ENCODE measurements at regions not wholly inside any gene's neighbourhood (a gene's known extent, or its start where the extent isn't known, plus 50 kb on each side); places are given as distances from the start of the nearest gene placed in this dataset.
"Not testable (repeated sequence)": the region's sequence is repeated elsewhere in the genome, so short reads cannot be mapped to it uniquely, and the experiment has no call there.

GRCh38 chr4:52371841-52372240, 287.3 kb downstream of the USP46 start:
- no peaks in the 10 kb centered on the region for H3K36me3 ChIP-seq (ENCODE audit: control insufficient read depth, insufficient read depth, low read length)
- H3K4me1 ChIP-seq (ENCODE audit: control insufficient read depth, insufficient read depth, low read length) = no peaks in the 10 kb centered on the region
- no CpG with 5 or more reads among the region's 5 CpGs for WGBS (ENCODE audit: insufficient coverage, low lambda C conversion rate)
- H3K27ac ChIP-seq (ENCODE audit: low read length) = no peak overlapping the region
- DNase-seq = no peak
- no peak overlapping the region for H3K4me3 ChIP-seq (ENCODE audit: low read length)
- H3K27me3 ChIP-seq (ENCODE audit: control insufficient read depth, insufficient read depth, low read length) = no peaks in the 10 kb centered on the region
- H3K9me3 ChIP-seq (ENCODE audit: control insufficient read depth, low read depth, low read length) = no peaks in the 10 kb centered on the region

- Histone ChIP-seq H3K27me3 (ENCODE audit: control insufficient read depth, insufficient read depth, low read length) (no peaks in the 10 kb centered on the region), H3K4me3 (ENCODE audit: low read length) (no peak overlapping the region), H3K27ac (ENCODE audit: low read length) (no peak overlapping the region), H3K9me3 (ENCODE audit: control insufficient read depth, low read depth, low read length) (no peaks in the 10 kb centered on the region), H3K4me1 (ENCODE audit: control insufficient read depth, insufficient read depth, low read length) (no peaks in the 10 kb centered on the region), H3K36me3 (ENCODE audit: control insufficient read depth, insufficient read depth, low read length) (no peaks in the 10 kb centered on the region)
- peak in 1 of 2 donors; percentile 2 for DNase-seq
Observed at GRCh38 chr4:52372269-52372668, 286.8 kb downstream of the USP46 start.

GRCh38 chr4:52372747-52373146, 286.4 kb downstream of the USP46 start:
- H3K9me3 ChIP-seq (ENCODE audit: control insufficient read depth, low read depth, low read length) = no peaks in the 10 kb centered on the region
- no peak for DNase-seq
- H3K4me3 ChIP-seq (ENCODE audit: low read length) = no peak overlapping the region
- H3K27ac ChIP-seq (ENCODE audit: low read length) = no peak overlapping the region
- no peaks in the 10 kb centered on the region for H3K36me3 ChIP-seq (ENCODE audit: control insufficient read depth, insufficient read depth, low read length)
- H3K27me3 ChIP-seq (ENCODE audit: control insufficient read depth, insufficient read depth, low read length) = no peaks in the 10 kb centered on the region
- no CpG with 5 or more reads among the region's 3 CpGs for WGBS (ENCODE audit: insufficient coverage, low lambda C conversion rate)
- no peaks in the 10 kb centered on the region for H3K4me1 ChIP-seq (ENCODE audit: control insufficient read depth, insufficient read depth, low read length)

GRCh38 chr4:52373650-52374049, 285.5 kb downstream of the USP46 start:
- no peaks in the 10 kb centered on the region for H3K27me3 ChIP-seq (ENCODE audit: control insufficient read depth, insufficient read depth, low read length)
- H3K4me1 ChIP-seq (ENCODE audit: control insufficient read depth, insufficient read depth, low read length) = no peaks in the 10 kb centered on the region
- no CpG with 5 or more reads among the region's 3 CpGs for WGBS (ENCODE audit: insufficient coverage, low lambda C conversion rate)
- DNase-seq = no peak
- H3K4me3 ChIP-seq (ENCODE audit: low read length) = no peak overlapping the region
- H3K9me3 ChIP-seq (ENCODE audit: control insufficient read depth, low read depth, low read length) = no peaks in the 10 kb centered on the region
- H3K36me3 ChIP-seq (ENCODE audit: control insufficient read depth, insufficient read depth, low read length) = no peaks in the 10 kb centered on the region
- H3K27ac ChIP-seq (ENCODE audit: low read length) = no peak overlapping the region

- no peak overlapping the region for H3K27ac ChIP-seq (ENCODE audit: low read length)
- H3K4me3 ChIP-seq (ENCODE audit: low read length) = no peak overlapping the region
- DNase-seq = no peak
- H3K4me1 ChIP-seq (ENCODE audit: control insufficient read depth, insufficient read depth, low read length) = no peaks in the 10 kb centered on the region
- H3K27me3 ChIP-seq (ENCODE audit: control insufficient read depth, insufficient read depth, low read length) = no peaks in the 10 kb centered on the region
- H3K36me3 ChIP-seq (ENCODE audit: control insufficient read depth, insufficient read depth, low read length) = no peaks in the 10 kb centered on the region
- H3K9me3 ChIP-seq (ENCODE audit: control insufficient read depth, low read depth, low read length) = no peaks in the 10 kb centered on the region
- no CpG with 5 or more reads among the region's 4 CpGs for WGBS (ENCODE audit: insufficient coverage, low lambda C conversion rate)
Observed at GRCh38 chr4:52374877-52375276, 284.2 kb downstream of the USP46 start.

GRCh38 chr4:52376132-52376704, 282.9 kb downstream of the USP46 start:
- H3K4me1 ChIP-seq (ENCODE audit: control insufficient read depth, insufficient read depth, low read length) = no peaks in the 10 kb centered on the region
- H3K4me3 ChIP-seq (ENCODE audit: low read length) = no peak overlapping the region
- no peaks in the 10 kb centered on the region for H3K27me3 ChIP-seq (ENCODE audit: control insufficient read depth, insufficient read depth, low read length)
- no peak overlapping the region for H3K27ac ChIP-seq (ENCODE audit: low read length)
- 56% methylated on average over 2 of the region's 7 CpGs for WGBS (ENCODE audit: insufficient coverage, low lambda C conversion rate)
- DNase-seq = peak; percentile 2 to 21
- H3K9me3 ChIP-seq (ENCODE audit: control insufficient read depth, low read depth, low read length) = no peaks in the 10 kb centered on the region
- H3K36me3 ChIP-seq (ENCODE audit: control insufficient read depth, insufficient read depth, low read length) = no peaks in the 10 kb centered on the region

- H3K4me3 ChIP-seq (ENCODE audit: low read length) = no peak overlapping the region
- H3K4me1 ChIP-seq (ENCODE audit: control insufficient read depth, insufficient read depth, low read length) = no peaks in the 10 kb centered on the region
- H3K27me3 ChIP-seq (ENCODE audit: control insufficient read depth, insufficient read depth, low read length) = no peaks in the 10 kb centered on the region
- WGBS (ENCODE audit: insufficient coverage, low lambda C conversion rate) = no CpG with 5 or more reads among the region's 9 CpGs
- no peak for DNase-seq
- no peak overlapping the region for H3K27ac ChIP-seq (ENCODE audit: low read length)
- H3K9me3 ChIP-seq (ENCODE audit: control insufficient read depth, low read depth, low read length) = no peaks in the 10 kb centered on the region
- no peaks in the 10 kb centered on the region for H3K36me3 ChIP-seq (ENCODE audit: control insufficient read depth, insufficient read depth, low read length)
Observed at GRCh38 chr4:52377563-52377962, 281.5 kb downstream of the USP46 start.

GRCh38 chr4:52407545-52407944, 251.6 kb downstream of the USP46 start:
- Histone ChIP-seq H3K9me3 (ENCODE audit: control insufficient read depth, low read depth, low read length) (peaks cover 7% of the 10 kb centered on the region), H3K36me3 (ENCODE audit: control insufficient read depth, insufficient read depth, low read length) (no peaks in the 10 kb centered on the region), H3K27me3 (ENCODE audit: control insufficient read depth, insufficient read depth, low read length) (no peaks in the 10 kb centered on the region), H3K4me1 (ENCODE audit: control insufficient read depth, insufficient read depth, low read length) (no peaks in the 10 kb centered on the region), H3K4me3 (ENCODE audit: low read length) (no peak overlapping the region), H3K27ac (ENCODE audit: low read length) (no peak overlapping the region)
- no peak for DNase-seq
- 83% methylated on average over 1 of the region's 4 CpGs for WGBS (ENCODE audit: insufficient coverage, low lambda C conversion rate)

- no peaks in the 10 kb centered on the region for H3K4me1 ChIP-seq (ENCODE audit: control insufficient read depth, insufficient read depth, low read length)
- WGBS (ENCODE audit: insufficient coverage, low lambda C conversion rate) = no CpG with 5 or more reads among the region's 1 CpG
- H3K4me3 ChIP-seq (ENCODE audit: low read length) = no peak overlapping the region
- DNase-seq = no peak
- H3K9me3 ChIP-seq (ENCODE audit: control insufficient read depth, low read depth, low read length) = peaks cover 7% of the 10 kb centered on the region
- no peak overlapping the region for H3K27ac ChIP-seq (ENCODE audit: low read length)
- no peaks in the 10 kb centered on the region for H3K36me3 ChIP-seq (ENCODE audit: control insufficient read depth, insufficient read depth, low read length)
- H3K27me3 ChIP-seq (ENCODE audit: control insufficient read depth, insufficient read depth, low read length) = no peaks in the 10 kb centered on the region
Observed at GRCh38 chr4:52408032-52408431, 251.1 kb downstream of the USP46 start.

GRCh38 chr4:52408471-52408870, 250.6 kb downstream of the USP46 start:
- Histone ChIP-seq H3K36me3 (ENCODE audit: control insufficient read depth, insufficient read depth, low read length) (no peaks in the 10 kb centered on the region), H3K4me1 (ENCODE audit: control insufficient read depth, insufficient read depth, low read length) (no peaks in the 10 kb centered on the region), H3K27ac (ENCODE audit: low read length) (no peak overlapping the region), H3K4me3 (ENCODE audit: low read length) (no peak overlapping the region), H3K27me3 (ENCODE audit: control insufficient read depth, insufficient read depth, low read length) (no peaks in the 10 kb centered on the region), H3K9me3 (ENCODE audit: control insufficient read depth, low read depth, low read length) (peaks cover 7% of the 10 kb centered on the region)
- no CpG with 5 or more reads among the region's 6 CpGs for WGBS (ENCODE audit: insufficient coverage, low lambda C conversion rate)
- no peak for DNase-seq

GRCh38 chr4:52409766-52410165, 249.3 kb downstream of the USP46 start:
- not testable (repeated sequence) for H3K27me3 ChIP-seq (ENCODE audit: control insufficient read depth, insufficient read depth, low read length); H3K27ac ChIP-seq (ENCODE audit: low read length); DNase-seq; H3K4me3 ChIP-seq (ENCODE audit: low read length); H3K4me1 ChIP-seq (ENCODE audit: control insufficient read depth, insufficient read depth, low read length); H3K36me3 ChIP-seq (ENCODE audit: control insufficient read depth, insufficient read depth, low read length); H3K9me3 ChIP-seq (ENCODE audit: control insufficient read depth, low read depth, low read length)
- no CpG with 5 or more reads among the region's 18 CpGs for WGBS (ENCODE audit: insufficient coverage, low lambda C conversion rate)

Measured in large intestine (tissue), 3 donors.